Thyroid gland (tissue), 4 donors: ENCODE measurements at regions not wholly inside any gene's neighbourhood (a gene's known extent, or its start where the extent isn't known, plus 50 kb on each side); places are given as distances from the start of the nearest gene placed in this dataset.

ENCODE experiments used
- CTCF ChIP-seq, 6 experiments: fragments of 200-600 bp in 3 of 6; fragments of 450-650 bp in 3 of 6; sonication (generic) in 3 of 6; IDR thresholded peaks; one replicate each; pipeline ENCODE4 v1.5.1; 2016 to 2019; ENCODE audit warnings: antibody characterized with exemption in 6 of 6, mild to moderate bottlenecking in 2 of 6, inconsistent platforms in 1 of 6, moderate library complexity in 1 of 6
- POLR2A ChIP-seq, 2 donors: fragments of 450-650 bp; IDR thresholded peaks; one replicate each; pipeline ENCODE4 v1.6.1; 2017; ENCODE audit warnings: antibody characterized with exemption in 2 of 2, mild to moderate bottlenecking in 2 of 2, moderate library complexity in 1 of 2

- no peak for TF ChIP-seq POLR2A (IDR thresholded peaks at IDR 0.05)
- no peak for TF ChIP-seq CTCF (IDR thresholded peaks at IDR 0.05)
Observed at GRCh38 chr15:70505936-70506912, 257.1 kb downstream of the UACA start.
